Astrocyte (in vitro differentiated cells and primary cell): ENCODE measurements at regions not wholly inside any gene's neighbourhood (a gene's known extent, or its start where the extent isn't known, plus 50 kb on each side); places are given as distances from the start of the nearest gene placed in this dataset.
A peak's percentile ranks its signal among the peaks of the same experiment; 100 is the strongest.

Experiments used
- DNase-seq: peaks from one replicate; pipeline ENCODE4 v3.0.0-alpha.2; 2010; ENCODE audit warnings: low read depth
- FAIRE-seq: peaks from 2 replicates; lab custom pipeline; 2011; peaks lifted over from hg19 to GRCh38; lab: Jason Lieb, UNC
- H2AFZ ChIP-seq: 2 replicates; pipeline ENCODE4 v1.6.0; 2012; ENCODE audit warnings: low read depth, low read length, inconsistent platforms
- H3K27ac ChIP-seq: 2 replicates; pipeline ENCODE4 v1.5.1; 2011; ENCODE audit warnings: low read depth, low read length, inconsistent platforms
- H3K27me3 ChIP-seq: 2 replicates; pipeline ENCODE4 v1.6.0; 2011; ENCODE audit warnings: low read length, inconsistent platforms; ENCODE audit not compliant: insufficient read depth
- H3K36me3 ChIP-seq: 2 replicates; pipeline ENCODE4 v1.5.1; 2011; ENCODE audit warnings: low read length, inconsistent platforms; ENCODE audit not compliant: insufficient read depth
- H3K4me1 ChIP-seq: 2 replicates; pipeline ENCODE4 v1.5.1; 2011; ENCODE audit warnings: low read length, inconsistent platforms; ENCODE audit not compliant: insufficient read depth
- H3K4me2 ChIP-seq: 2 replicates; pipeline ENCODE4 v1.6.0; 2012; ENCODE audit warnings: low read length, inconsistent platforms
- H3K4me3 ChIP-seq: 2 replicates; pipeline ENCODE4 v1.5.1; 2011; ENCODE audit warnings: low read depth, mild to moderate bottlenecking, low read length, inconsistent platforms; ENCODE audit not compliant: insufficient read depth
- H3K79me2 ChIP-seq: 2 replicates; pipeline ENCODE4 v1.6.0; 2012; ENCODE audit warnings: mild to moderate bottlenecking, low read length, inconsistent platforms; ENCODE audit not compliant: insufficient read depth
- H3K9ac ChIP-seq: 2 replicates; pipeline ENCODE4 v1.6.0; 2012; ENCODE audit warnings: mild to moderate bottlenecking, low read length, inconsistent platforms
- H3K9me3 ChIP-seq: 2 replicates; pipeline ENCODE4 v1.5.1; 2012; ENCODE audit warnings: low read depth, mild to moderate bottlenecking, low read length, inconsistent platforms; ENCODE audit not compliant: insufficient read depth
- H4K20me1 ChIP-seq: 2 replicates; pipeline ENCODE4 v1.6.0; 2012; ENCODE audit warnings: low read length, inconsistent platforms; ENCODE audit not compliant: insufficient read depth
- H3K27ac Mint-ChIP-seq: one replicate; pipeline ENCODE4 v1.8.0; 2021; ENCODE audit warnings: mild to moderate bottlenecking, mixed read lengths; ENCODE audit not compliant: unreplicated experiment
- H3K27me3 Mint-ChIP-seq: one replicate; pipeline ENCODE4 v1.8.0; 2021; ENCODE audit warnings: low read depth, mixed read lengths; ENCODE audit not compliant: unreplicated experiment
- H3K36me3 Mint-ChIP-seq: one replicate; pipeline ENCODE4 v1.8.0; 2021; ENCODE audit warnings: low read depth, mixed read lengths; ENCODE audit not compliant: unreplicated experiment
- H3K4me1 Mint-ChIP-seq: one replicate; pipeline ENCODE4 v1.8.0; 2021; ENCODE audit warnings: low read depth, mixed read lengths; ENCODE audit not compliant: unreplicated experiment
- H3K4me3 Mint-ChIP-seq: one replicate; pipeline ENCODE4 v1.8.0; 2021; ENCODE audit warnings: mild to moderate bottlenecking, moderate library complexity, mixed read lengths; ENCODE audit not compliant: unreplicated experiment
- H3K9me3 Mint-ChIP-seq: one replicate; pipeline ENCODE4 v1.8.0; 2021; ENCODE audit warnings: mild to moderate bottlenecking, mixed read lengths; ENCODE audit not compliant: unreplicated experiment
- EZH2 ChIP-seq: IDR thresholded peaks from 2 replicates; pipeline ENCODE4 v1.6.1; 2012; ENCODE audit warnings: mild to moderate bottlenecking, low read length, inconsistent platforms; ENCODE audit not compliant: insufficient read depth
- TF ChIP-seq, protein P1 (sequence below): IDR thresholded peaks from 2 replicates; pipeline ENCODE4 v1.5.1; 2011; ENCODE audit warnings: low read depth, mild to moderate bottlenecking, inconsistent platforms, low read length, moderate library complexity; ENCODE audit not compliant: insufficient read depth

DNA sequence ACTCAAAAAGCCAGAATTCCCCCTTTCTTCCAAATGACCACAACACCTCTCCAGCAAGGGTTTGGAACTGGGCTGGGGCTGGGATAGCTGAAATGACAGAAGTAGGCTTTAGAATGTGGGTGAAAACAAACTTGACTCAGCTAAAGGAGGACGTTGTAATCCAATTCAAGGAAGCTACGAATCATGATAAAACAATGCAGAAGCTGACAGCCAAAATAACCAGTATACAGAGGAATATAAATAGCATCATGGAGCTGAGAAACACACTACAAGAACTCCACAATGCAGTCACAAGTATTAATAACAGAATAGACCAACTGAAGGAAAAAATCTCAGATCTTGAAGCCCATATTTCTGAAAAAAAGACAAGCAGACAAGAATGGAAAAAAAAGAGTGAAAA is 95.8 kb upstream of the TET2 start:
- Histone ChIP-seq H3K27ac (no peak overlapping the region), H3K4me2 (peak overlapping the region; percentile 24), H3K4me3 (no peak overlapping the region), H4K20me1 (no peaks in the 10 kb centered on the region), H3K27me3 (no peaks in the 10 kb centered on the region), H3K36me3 (no peaks in the 10 kb centered on the region), H3K79me2 (no peaks in the 10 kb centered on the region), H3K9ac (no peak overlapping the region), H3K4me1 (no peaks in the 10 kb centered on the region), H3K9me3 (no peaks in the 10 kb centered on the region), H2AFZ (peak overlapping the region; percentile 0)
- Mint-ChIP-seq H3K27me3 (no peaks in the 10 kb centered on the region), H3K4me1 (peaks cover 5% of the 10 kb centered on the region), H3K36me3 (no peaks in the 10 kb centered on the region), H3K9me3 (peaks cover 4% of the 10 kb centered on the region), H3K4me3 (no peak overlapping the region), H3K27ac (no peak overlapping the region)
- TF ChIP-seq EZH2 = no peak
- TF ChIP-seq, protein P1, sequence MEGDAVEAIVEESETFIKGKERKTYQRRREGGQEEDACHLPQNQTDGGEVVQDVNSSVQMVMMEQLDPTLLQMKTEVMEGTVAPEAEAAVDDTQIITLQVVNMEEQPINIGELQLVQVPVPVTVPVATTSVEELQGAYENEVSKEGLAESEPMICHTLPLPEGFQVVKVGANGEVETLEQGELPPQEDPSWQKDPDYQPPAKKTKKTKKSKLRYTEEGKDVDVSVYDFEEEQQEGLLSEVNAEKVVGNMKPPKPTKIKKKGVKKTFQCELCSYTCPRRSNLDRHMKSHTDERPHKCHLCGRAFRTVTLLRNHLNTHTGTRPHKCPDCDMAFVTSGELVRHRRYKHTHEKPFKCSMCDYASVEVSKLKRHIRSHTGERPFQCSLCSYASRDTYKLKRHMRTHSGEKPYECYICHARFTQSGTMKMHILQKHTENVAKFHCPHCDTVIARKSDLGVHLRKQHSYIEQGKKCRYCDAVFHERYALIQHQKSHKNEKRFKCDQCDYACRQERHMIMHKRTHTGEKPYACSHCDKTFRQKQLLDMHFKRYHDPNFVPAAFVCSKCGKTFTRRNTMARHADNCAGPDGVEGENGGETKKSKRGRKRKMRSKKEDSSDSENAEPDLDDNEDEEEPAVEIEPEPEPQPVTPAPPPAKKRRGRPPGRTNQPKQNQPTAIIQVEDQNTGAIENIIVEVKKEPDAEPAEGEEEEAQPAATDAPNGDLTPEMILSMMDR = no peak
- DNase-seq (peak; percentile 72), FAIRE-seq (no peak)

DNA sequence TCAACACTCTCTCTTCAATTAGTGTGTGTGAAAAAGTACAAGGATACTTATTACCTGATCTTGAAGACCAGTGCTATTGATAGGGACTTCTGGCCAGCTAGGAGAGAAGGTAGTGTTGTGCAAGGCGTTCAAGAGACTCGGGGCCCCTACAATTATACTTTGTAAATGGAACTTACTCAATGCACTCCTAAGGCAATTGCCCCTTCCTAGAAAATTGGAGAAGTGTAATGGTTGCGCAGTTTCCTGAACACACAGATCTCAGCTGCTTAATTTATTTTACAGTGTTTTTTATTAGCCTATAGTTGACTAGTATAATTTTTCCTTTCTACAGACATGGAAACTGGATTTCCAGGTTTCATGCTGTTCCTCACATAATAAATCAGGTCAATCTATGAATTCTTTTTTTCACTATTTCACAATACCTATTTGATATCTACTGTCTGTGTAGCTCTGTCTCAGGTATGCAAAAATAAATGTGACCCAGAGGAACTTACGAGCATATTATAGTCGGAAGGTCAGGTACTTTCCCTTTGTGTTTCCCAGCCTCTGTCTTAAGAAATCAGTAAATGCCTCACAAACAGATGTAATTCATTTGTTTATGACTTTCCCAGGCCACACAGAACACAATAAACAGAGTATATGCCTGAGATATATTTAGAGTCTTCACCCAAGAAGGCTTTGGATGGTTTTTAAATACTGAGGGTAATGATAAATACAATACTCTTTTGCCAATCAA is 89.1 kb upstream of the TET2 start:
- no peak overlapping the region for H3K27ac Mint-ChIP-seq
- FAIRE-seq = no peak
- Histone ChIP-seq H3K4me1 (peaks cover 19% of the 10 kb centered on the region), H3K4me3 (no peak overlapping the region), H3K79me2 (no peaks in the 10 kb centered on the region), H3K9ac (no peak overlapping the region), H3K27ac (no peak overlapping the region), H3K9me3 (no peaks in the 10 kb centered on the region), H3K4me2 (no peak overlapping the region), H3K27me3 (no peaks in the 10 kb centered on the region), H4K20me1 (no peaks in the 10 kb centered on the region), H3K36me3 (no peaks in the 10 kb centered on the region), H2AFZ (no peak overlapping the region)
- no peaks in the 10 kb centered on the region for H3K27me3 Mint-ChIP-seq
- DNase-seq = no peak
- H3K9me3 Mint-ChIP-seq = peaks cover 4% of the 10 kb centered on the region
- H3K4me1 Mint-ChIP-seq = peaks cover 21% of the 10 kb centered on the region
- no peak overlapping the region for H3K4me3 Mint-ChIP-seq
- H3K36me3 Mint-ChIP-seq = no peaks in the 10 kb centered on the region
- no peak for TF ChIP-seq EZH2
- TF ChIP-seq, protein P1 = no peak

DNA sequence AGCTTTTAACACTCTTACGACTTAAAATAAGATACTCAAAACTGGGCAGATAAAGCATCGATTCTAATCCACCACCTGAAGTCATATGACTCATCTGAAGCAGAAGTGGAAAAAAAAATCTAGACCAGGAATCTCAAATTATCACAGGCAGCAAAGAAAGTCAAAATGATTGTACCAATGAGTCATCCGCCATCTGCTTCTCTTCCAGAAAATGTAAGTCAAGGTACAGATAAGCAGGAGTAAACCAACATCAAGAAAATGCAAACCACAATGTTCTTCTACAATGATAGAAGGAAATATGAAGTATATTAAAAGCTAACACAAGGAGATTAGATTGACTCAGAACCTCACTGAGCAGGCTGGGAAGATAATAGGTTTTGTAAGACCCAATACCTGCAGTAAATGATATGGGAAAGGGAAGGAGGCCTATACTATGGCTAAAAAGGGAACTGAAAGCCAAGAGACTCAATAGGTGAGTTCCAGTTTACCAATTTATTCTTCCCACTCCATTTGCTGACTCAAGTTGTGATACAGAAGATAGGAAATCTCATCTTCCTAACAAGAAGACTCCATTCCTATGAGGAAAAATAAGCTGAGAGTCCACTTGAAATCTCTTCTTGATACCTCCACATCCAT is 88.4 kb upstream of the TET2 start:
- Histone ChIP-seq H3K9me3 (no peaks in the 10 kb centered on the region), H3K9ac (no peak overlapping the region), H3K36me3 (no peaks in the 10 kb centered on the region), H3K4me3 (no peak overlapping the region), H3K4me2 (no peak overlapping the region), H3K79me2 (no peaks in the 10 kb centered on the region), H4K20me1 (no peaks in the 10 kb centered on the region), H3K27ac (peak overlapping the region; percentile 34), H3K27me3 (no peaks in the 10 kb centered on the region), H3K4me1 (peaks cover 19% of the 10 kb centered on the region), H2AFZ (no peak overlapping the region)
- no peak overlapping the region for H3K4me3 Mint-ChIP-seq
- TF ChIP-seq, protein P1 = no peak
- TF ChIP-seq EZH2 = no peak
- H3K36me3 Mint-ChIP-seq = no peaks in the 10 kb centered on the region
- DNase-seq (peak; percentile 95), FAIRE-seq (no peak)
- peak overlapping the region; percentile 37 for H3K27ac Mint-ChIP-seq
- no peaks in the 10 kb centered on the region for H3K9me3 Mint-ChIP-seq
- H3K4me1 Mint-ChIP-seq = peaks cover 21% of the 10 kb centered on the region
- no peaks in the 10 kb centered on the region for H3K27me3 Mint-ChIP-seq
